ENCODE measurements at regions not wholly inside any gene's neighbourhood (a gene's known extent, or its start where the extent isn't known, plus 50 kb on each side); places are given as distances from the start of the nearest gene placed in this dataset.
"Not testable (repeated sequence)": the region's sequence is repeated elsewhere in the genome, so short reads cannot be mapped to it uniquely, and the experiment has no call there.

GRCh38 chr3:109774108-109774507 lies 436.8 kb upstream of the DPPA4 start:
- no peak for DNase-seq (ENCODE audit: low spot score)

GRCh38 chr3:109784285-109784684 lies 446.9 kb upstream of the DPPA4 start:
- intact Hi-C loops (cut with DNase I): no loop called here
- no peak for DNase-seq (ENCODE audit: low spot score)

More at GRCh38 chr3:109774108-109774507, 436.8 kb upstream of the DPPA4 start:
- intact Hi-C loops (cut with DNase I): no loop called here

- DNase-seq (ENCODE audit: low spot score): no peak
- intact Hi-C loops (cut with DNase I): no loop called here
These were observed 447.7 kb upstream of the DPPA4 start for GRCh38 chr3:109784852-109785631.

- DNase-seq (ENCODE audit: low spot score): no peak
- intact Hi-C loops (cut with DNase I): no loop called here
These were observed 465.9 kb upstream of the DPPA4 start for GRCh38 chr3:109803274-109803673.

- DNase-seq (ENCODE audit: low spot score): no peak
- intact Hi-C loops (cut with DNase I): no loop called here
These were observed 467.4 kb upstream of the DPPA4 start for GRCh38 chr3:109804697-109805096.

GRCh38 chr3:109806929-109807328 lies 469.6 kb upstream of the DPPA4 start:
- no peak for DNase-seq (ENCODE audit: low spot score)
- intact Hi-C loops (cut with DNase I): no loop called here

GRCh38 chr3:109809513-109809912 lies 472.2 kb upstream of the DPPA4 start:
- intact Hi-C loops (cut with DNase I): no loop called here
- no peak for DNase-seq (ENCODE audit: low spot score)

- no peak for DNase-seq (ENCODE audit: low spot score)
- intact Hi-C loops (cut with DNase I): no loop called here
These were observed 480.7 kb upstream of the DPPA4 start for GRCh38 chr3:109818081-109818480.

- intact Hi-C loops (cut with DNase I): no loop called here
- no peak for DNase-seq (ENCODE audit: low spot score)
These were observed 482.4 kb upstream of the DPPA4 start for GRCh38 chr3:109819734-109820133.

- intact Hi-C loops (cut with DNase I): no loop called here
- DNase-seq (ENCODE audit: low spot score): no peak
These were observed 488.8 kb upstream of the DPPA4 start for GRCh38 chr3:109825971-109826810.

GRCh38 chr3:109831403-109831802 lies 494.1 kb upstream of the DPPA4 start:
- DNase-seq (ENCODE audit: low spot score): no peak
- intact Hi-C loops (cut with DNase I): no loop called here

GRCh38 chr3:109835958-109836357 lies 498.6 kb upstream of the DPPA4 start:
- intact Hi-C loops (cut with DNase I): no loop called here
- DNase-seq (ENCODE audit: low spot score): no peak

- intact Hi-C loops (cut with DNase I): no loop called here
- no peak for DNase-seq (ENCODE audit: low spot score)
These were observed 514.5 kb upstream of the DPPA4 start for GRCh38 chr3:109851854-109852253.

GRCh38 chr3:109852283-109852682 lies 514.9 kb upstream of the DPPA4 start:
- no peak for DNase-seq (ENCODE audit: low spot score)
- intact Hi-C loops (cut with DNase I): no loop called here

GRCh38 chr3:109853077-109853731 lies 515.9 kb upstream of the DPPA4 start:
- intact Hi-C loops (cut with DNase I): no loop called here
- DNase-seq (ENCODE audit: low spot score): no peak

GRCh38 chr3:109863701-109864100 lies 526.4 kb upstream of the DPPA4 start:
- intact Hi-C loops (cut with DNase I): no loop called here
- no peak for DNase-seq (ENCODE audit: low spot score)

- intact Hi-C loops (cut with DNase I): no loop called here
These were observed 527.1 kb upstream of the DPPA4 start for GRCh38 chr3:109864452-109864851.

GRCh38 chr3:109869586-109869985 lies 532.2 kb upstream of the DPPA4 start:
- intact Hi-C loops (cut with DNase I): no loop called here
- DNase-seq (ENCODE audit: low spot score): no peak

More at GRCh38 chr3:109864452-109864851, 527.1 kb upstream of the DPPA4 start:
- no peak for DNase-seq (ENCODE audit: low spot score)

- intact Hi-C loops (cut with DNase I): no loop called here
- DNase-seq (ENCODE audit: low spot score): no peak
These were observed 537.8 kb upstream of the DPPA4 start for GRCh38 chr3:109874896-109875708.

- intact Hi-C loops (cut with DNase I); DNase-seq (ENCODE audit: low spot score): not testable (repeated sequence)
These were observed 540.3 kb upstream of the DPPA4 start for GRCh38 chr3:109877616-109878015.
